GM04503 (cell line): ENCODE measurements at regions not wholly inside any gene's neighbourhood (a gene's known extent, or its start where the extent isn't known, plus 50 kb on each side); places are given as distances from the start of the nearest gene placed in this dataset.

Experiments used
- DNase-seq: peaks from one replicate; pipeline ENCODE4 v3.0.0-alpha.2; 2012; ENCODE audit warnings: low read depth

- DNase-seq: no peak
Observed at GRCh38 chr11:116073854-116074837, 569.9 kb upstream of the CADM1 start.

GRCh38 chr11:116072601-116073410 lies 568.6 kb upstream of the CADM1 start:
- no peak for DNase-seq

GRCh38 chr11:116072133-116072532 lies 567.9 kb upstream of the CADM1 start:
- DNase-seq: no peak

- no peak for DNase-seq
Observed at GRCh38 chr11:116071241-116071640, 567.0 kb upstream of the CADM1 start.

- no peak for DNase-seq
Observed at GRCh38 chr11:116070520-116070919, 566.3 kb upstream of the CADM1 start.

- DNase-seq: no peak
Observed at GRCh38 chr11:116066777-116067176, 562.6 kb upstream of the CADM1 start.

GRCh38 chr11:116065986-116066385 lies 561.8 kb upstream of the CADM1 start:
- DNase-seq: no peak

GRCh38 chr11:116065191-116065895 lies 561.1 kb upstream of the CADM1 start:
- no peak for DNase-seq

GRCh38 chr11:116062490-116063171 lies 558.4 kb upstream of the CADM1 start:
- DNase-seq: no peak

- DNase-seq: no peak
Observed at GRCh38 chr11:116062129-116062489, 557.9 kb upstream of the CADM1 start.

- DNase-seq: no peak
Observed at GRCh38 chr11:116061322-116061721, 557.1 kb upstream of the CADM1 start.

- no peak for DNase-seq
Observed at GRCh38 chr11:116059919-116060318, 555.7 kb upstream of the CADM1 start.

- DNase-seq: no peak
Observed at GRCh38 chr11:116057000-116057399, 552.8 kb upstream of the CADM1 start.

GRCh38 chr11:116055064-116055463 lies 550.8 kb upstream of the CADM1 start:
- DNase-seq: no peak

GRCh38 chr11:116053548-116053919 lies 549.3 kb upstream of the CADM1 start:
- no peak for DNase-seq

- DNase-seq: no peak
Observed at GRCh38 chr11:116052603-116053547, 548.7 kb upstream of the CADM1 start.

GRCh38 chr11:116051494-116051893 lies 547.3 kb upstream of the CADM1 start:
- DNase-seq: no peak

- DNase-seq: no peak
Observed at GRCh38 chr11:116049383-116049782, 545.2 kb upstream of the CADM1 start.

GRCh38 chr11:116046127-116046526 lies 541.9 kb upstream of the CADM1 start:
- no peak for DNase-seq

GRCh38 chr11:116044941-116045340 lies 540.7 kb upstream of the CADM1 start:
- no peak for DNase-seq

- no peak for DNase-seq
Observed at GRCh38 chr11:116044520-116044919, 540.3 kb upstream of the CADM1 start.
